Keratinocyte (primary cell): ENCODE measurements at regions not wholly inside any gene's neighbourhood (a gene's known extent, or its start where the extent isn't known, plus 50 kb on each side); places are given as distances from the start of the nearest gene placed in this dataset.

Experiments used
- DNase-seq: peaks from one replicate; pipeline ENCODE4 v3.0.0-alpha.2; 2011; ENCODE audit warnings: low read depth, missing footprints, low spot score
- FAIRE-seq: peaks from 2 replicates; lab custom pipeline; 2011; peaks lifted over from hg19 to GRCh38; lab: Jason Lieb, UNC
- H2AFZ ChIP-seq: 2 replicates; pipeline ENCODE4 v1.6.0; 2012; ENCODE audit warnings: low read length, control low read depth, inconsistent platforms; ENCODE audit not compliant: control insufficient read depth
- H3K27ac ChIP-seq: 2 replicates; pipeline ENCODE4 v1.5.1; 2011; ENCODE audit warnings: low read length; ENCODE audit not compliant: control insufficient read depth, insufficient read depth
- H3K27me3 ChIP-seq: 3 replicates; pipeline ENCODE4 v1.6.0; 2011; ENCODE audit warnings: low read length; ENCODE audit not compliant: control insufficient read depth, insufficient read depth; ENCODE audit errors: extremely low read depth
- H3K36me3 ChIP-seq, 2 experiments: 2 replicates in 1 of 2; 3 replicates in 1 of 2; pipeline ENCODE4 v1.5.1; 2011; ENCODE audit warnings: low read length in 2 of 2, mild to moderate bottlenecking in 1 of 2; ENCODE audit not compliant: control insufficient read depth in 2 of 2, insufficient read depth in 2 of 2; ENCODE audit errors: extremely low read depth in 1 of 2
- H3K4me1 ChIP-seq: 3 replicates; pipeline ENCODE4 v1.5.1; 2011; ENCODE audit warnings: low read length; ENCODE audit not compliant: control insufficient read depth, insufficient read depth; ENCODE audit errors: extremely low read depth
- H3K4me2 ChIP-seq: 3 replicates; pipeline ENCODE4 v1.6.0; 2011; ENCODE audit warnings: low read depth, low read length; ENCODE audit not compliant: control insufficient read depth, insufficient read depth; ENCODE audit errors: extremely low read depth
- H3K4me3 ChIP-seq, 3 experiments: fragments of 200-600 bp in 1 of 3; sonication (generic) in 1 of 3; 2 replicates in 2 of 3; 3 replicates in 1 of 3; pipeline ENCODE4 v1.5.1; 2011 to 2016; ENCODE audit warnings: low read length in 3 of 3, mild to moderate bottlenecking in 3 of 3, control low read depth in 2 of 3, inconsistent platforms in 1 of 3, low read depth in 1 of 3, mixed read lengths in 1 of 3, mixed run types in 1 of 3, moderate library complexity in 1 of 3; ENCODE audit not compliant: control insufficient read depth in 2 of 3, insufficient read depth in 2 of 3; ENCODE audit errors: extremely low read depth in 1 of 3
- H3K79me2 ChIP-seq: 2 replicates; pipeline ENCODE4 v1.6.0; 2012; ENCODE audit warnings: low read length; ENCODE audit not compliant: control insufficient read depth, insufficient read depth
- H3K9ac ChIP-seq: 3 replicates; pipeline ENCODE4 v1.6.0; 2011; ENCODE audit warnings: low read length; ENCODE audit not compliant: control insufficient read depth, insufficient read depth; ENCODE audit errors: extremely low read depth
- H3K9me1 ChIP-seq: 3 replicates; pipeline ENCODE4 v1.6.0; 2011; ENCODE audit warnings: low read length; ENCODE audit not compliant: control insufficient read depth, insufficient read depth; ENCODE audit errors: extremely low read depth
- H3K9me3 ChIP-seq: 2 replicates; pipeline ENCODE4 v1.5.1; 2012; ENCODE audit warnings: low read depth, low read length; ENCODE audit not compliant: control insufficient read depth
- H4K20me1 ChIP-seq: 3 replicates; pipeline ENCODE4 v1.6.0; 2011; ENCODE audit warnings: low read length; ENCODE audit not compliant: control insufficient read depth, insufficient read depth; ENCODE audit errors: extremely low read depth
- EZH2 ChIP-seq: IDR thresholded peaks from one replicate; pipeline ENCODE4 v1.6.1; 2012; ENCODE audit warnings: inconsistent platforms, mild to moderate bottlenecking, low read length, moderate library complexity
- dilution Hi-C: fragments of 300-500 bp; cut with MboI; formaldehyde crosslinking; loops from one replicate; pipeline ENCODE4 v1.7.0; 2020; ENCODE audit warnings: low sequenced_read_pairs; ENCODE audit not compliant: extremely low pct_ligation_motif_present
- TF ChIP-seq, protein P1 (sequence below), 3 experiments: IDR thresholded peaks in 1 of 3; conservative IDR thresholded peaks in 1 of 3; optimal IDR thresholded peaks in 1 of 3; 2 replicates in 2 of 3; 3 replicates in 1 of 3; pipeline versions ENCODE3 to v1.5.1; 2011; ENCODE audit warnings: low read length in 3 of 3, mild to moderate bottlenecking in 3 of 3, moderate library complexity in 2 of 3, control low read depth in 1 of 3, inconsistent platforms in 1 of 3; ENCODE audit not compliant: insufficient read depth in 2 of 3; ENCODE audit errors: extremely low read depth in 1 of 3

DNA sequence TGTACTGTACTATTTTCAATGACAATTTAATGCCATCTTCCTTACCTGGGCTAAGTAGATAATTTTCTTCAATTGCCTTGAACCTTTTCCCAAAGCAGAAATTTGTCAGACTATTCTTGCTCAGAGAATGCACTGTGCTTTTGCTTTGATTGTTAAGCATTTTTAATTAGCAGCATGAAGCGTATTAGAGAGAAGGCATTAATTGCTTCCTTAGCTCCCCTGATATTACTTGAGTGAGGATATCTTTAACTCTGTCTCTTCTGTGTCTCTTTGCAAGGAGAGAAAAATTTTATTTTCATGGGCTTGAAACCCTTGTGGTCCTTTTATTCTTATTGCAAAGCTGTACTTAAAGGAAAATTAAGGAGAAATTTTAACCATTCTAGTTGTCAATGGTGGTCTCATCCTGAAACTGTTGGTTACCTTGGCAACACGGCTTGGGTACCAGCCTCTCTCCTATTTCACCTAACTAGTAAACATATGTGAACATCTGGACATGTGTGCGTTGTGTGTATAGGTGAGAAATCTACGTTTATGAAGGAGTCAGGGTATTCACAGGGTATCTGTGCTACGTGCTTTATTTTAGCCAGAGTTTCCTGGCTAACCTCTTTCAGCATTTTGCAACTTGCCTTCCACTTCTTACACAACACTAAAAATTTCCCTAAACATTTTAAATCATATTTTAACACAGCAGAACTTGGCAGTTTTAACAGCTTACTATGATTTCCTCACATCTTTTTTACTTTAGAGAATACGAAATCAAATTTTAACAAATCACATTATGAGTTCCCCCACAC lies 225.5 kb downstream of the KLF5 start:
- Histone ChIP-seq H3K27ac (no peak overlapping the region), H3K36me3 (no peaks in the 10 kb centered on the region), H3K27me3 (no peaks in the 10 kb centered on the region), H3K4me2 (no peak overlapping the region), H4K20me1 (no peaks in the 10 kb centered on the region), H3K9ac (no peak overlapping the region), H3K9me3 (no peaks in the 10 kb centered on the region), H3K79me2 (no peaks in the 10 kb centered on the region), H3K9me1 (no peaks in the 10 kb centered on the region), H3K4me1 (peaks cover 12% of the 10 kb centered on the region), H3K4me3 (no peak overlapping the region), H2AFZ (no peak overlapping the region)
- TF ChIP-seq EZH2 = no peak
- TF ChIP-seq, protein P1, sequence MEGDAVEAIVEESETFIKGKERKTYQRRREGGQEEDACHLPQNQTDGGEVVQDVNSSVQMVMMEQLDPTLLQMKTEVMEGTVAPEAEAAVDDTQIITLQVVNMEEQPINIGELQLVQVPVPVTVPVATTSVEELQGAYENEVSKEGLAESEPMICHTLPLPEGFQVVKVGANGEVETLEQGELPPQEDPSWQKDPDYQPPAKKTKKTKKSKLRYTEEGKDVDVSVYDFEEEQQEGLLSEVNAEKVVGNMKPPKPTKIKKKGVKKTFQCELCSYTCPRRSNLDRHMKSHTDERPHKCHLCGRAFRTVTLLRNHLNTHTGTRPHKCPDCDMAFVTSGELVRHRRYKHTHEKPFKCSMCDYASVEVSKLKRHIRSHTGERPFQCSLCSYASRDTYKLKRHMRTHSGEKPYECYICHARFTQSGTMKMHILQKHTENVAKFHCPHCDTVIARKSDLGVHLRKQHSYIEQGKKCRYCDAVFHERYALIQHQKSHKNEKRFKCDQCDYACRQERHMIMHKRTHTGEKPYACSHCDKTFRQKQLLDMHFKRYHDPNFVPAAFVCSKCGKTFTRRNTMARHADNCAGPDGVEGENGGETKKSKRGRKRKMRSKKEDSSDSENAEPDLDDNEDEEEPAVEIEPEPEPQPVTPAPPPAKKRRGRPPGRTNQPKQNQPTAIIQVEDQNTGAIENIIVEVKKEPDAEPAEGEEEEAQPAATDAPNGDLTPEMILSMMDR (optimal IDR thresholded peaks at IDR 0.05 in 1 of 3, IDR thresholded peaks at IDR 0.05 in 1 of 3, conservative IDR thresholded peaks at IDR 0.05 in 1 of 3; ENCODE audit: extremely low read depth in 1 of 3, insufficient read depth in 2 of 3, low read length in 3 of 3) = no peak
- DNase-seq (no peak), FAIRE-seq (no peak)
- dilution Hi-C loops = no loop called here

DNA sequence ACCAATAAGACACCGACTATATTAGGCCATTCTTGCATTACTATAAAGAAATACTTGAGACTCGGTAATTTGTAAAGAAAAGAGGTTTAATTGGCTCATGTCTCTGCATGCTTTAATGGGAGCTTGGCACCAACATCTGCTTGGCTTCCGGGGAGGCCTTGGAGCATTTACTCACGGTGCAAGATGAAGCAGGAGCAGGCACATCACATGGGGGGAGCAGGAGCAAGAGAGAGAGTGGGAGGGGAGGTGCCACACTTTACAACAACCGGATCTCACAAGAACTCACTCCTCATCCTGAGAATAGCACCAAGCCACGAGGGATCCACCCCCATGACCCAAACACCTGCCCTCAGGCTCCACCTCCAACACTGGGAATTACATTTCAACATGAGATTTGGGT lies 224.8 kb downstream of the KLF5 start:
- Histone ChIP-seq H3K4me2 (no peak overlapping the region), H3K4me3 (no peak overlapping the region), H3K9me3 (no peaks in the 10 kb centered on the region), H4K20me1 (no peaks in the 10 kb centered on the region), H3K9ac (no peak overlapping the region), H2AFZ (no peak overlapping the region), H3K4me1 (peaks cover 12% of the 10 kb centered on the region), H3K27me3 (no peaks in the 10 kb centered on the region), H3K79me2 (no peaks in the 10 kb centered on the region), H3K9me1 (no peaks in the 10 kb centered on the region), H3K27ac (no peak overlapping the region), H3K36me3 (no peaks in the 10 kb centered on the region)
- DNase-seq = no peak
- FAIRE-seq = no peak
- no peak for TF ChIP-seq EZH2
- TF ChIP-seq, protein P1 (optimal IDR thresholded peaks at IDR 0.05 in 1 of 3, IDR thresholded peaks at IDR 0.05 in 1 of 3, conservative IDR thresholded peaks at IDR 0.05 in 1 of 3; ENCODE audit: extremely low read depth in 1 of 3, insufficient read depth in 2 of 3, low read length in 3 of 3) = no peak
- dilution Hi-C loops = no loop called here
